ENCODE measurements at regions not wholly inside any gene's neighbourhood (a gene's known extent, or its start where the extent isn't known, plus 50 kb on each side); places are given as distances from the start of the nearest gene placed in this dataset.

GRCh38 chr6:144715344-144715743 is 430.2 kb downstream of the UTRN start:
- no peak for DNase-seq
- Histone ChIP-seq H3K4me1 (no peaks in the 10 kb centered on the region), H3K36me3 (no peaks in the 10 kb centered on the region), H3K27ac (no peak overlapping the region), H3K27me3 (no peaks in the 10 kb centered on the region), H3K4me3 (no peak overlapping the region), H3K9me3 (no peaks in the 10 kb centered on the region)
- intact Hi-C loops (cut with DNase I; ENCODE audit: low total_unique reads): loop anchor here (10.0 kb wide), 1 partner anchor 59 kb away; no protein-coding TSS in a partner anchor
- TF ChIP-seq POLR2A (IDR thresholded peaks at IDR 0.05): no peak
- TF ChIP-seq CTCF (IDR thresholded peaks at IDR 0.05): no peak

GRCh38 chr6:144718431-144718830 is 433.3 kb downstream of the UTRN start:
- Histone ChIP-seq H3K4me1 (no peaks in the 10 kb centered on the region), H3K27ac (no peak overlapping the region), H3K36me3 (no peaks in the 10 kb centered on the region), H3K4me3 (no peak overlapping the region), H3K27me3 (no peaks in the 10 kb centered on the region), H3K9me3 (no peaks in the 10 kb centered on the region)
- DNase-seq: no peak
- intact Hi-C loops (cut with DNase I; ENCODE audit: low total_unique reads): loop anchor here (10.0 kb wide), 1 partner anchor 56 kb away; no protein-coding TSS in a partner anchor
- no peak for TF ChIP-seq CTCF (IDR thresholded peaks at IDR 0.05)

- Histone ChIP-seq H3K36me3 (no peaks in the 10 kb centered on the region), H3K9me3 (no peaks in the 10 kb centered on the region), H3K4me3 (no peak overlapping the region), H3K27ac (no peak overlapping the region), H3K27me3 (no peaks in the 10 kb centered on the region), H3K4me1 (no peaks in the 10 kb centered on the region)
- TF ChIP-seq POLR2A (IDR thresholded peaks at IDR 0.05): no peak
- no peak for TF ChIP-seq CTCF (IDR thresholded peaks at IDR 0.05)
- no peak for DNase-seq
- intact Hi-C loops (cut with DNase I; ENCODE audit: low total_unique reads): loop anchor here (2.0 kb wide), 1 partner anchor 14 kb away; no protein-coding TSS in a partner anchor
These were observed 436.1 kb downstream of the UTRN start for GRCh38 chr6:144721232-144721631.

GRCh38 chr6:144722154-144722737 is 437.1 kb downstream of the UTRN start:
- intact Hi-C loops (cut with DNase I; ENCODE audit: low total_unique reads): no loop called here
- Histone ChIP-seq H3K4me1 (no peaks in the 10 kb centered on the region), H3K9me3 (no peaks in the 10 kb centered on the region), H3K36me3 (no peaks in the 10 kb centered on the region), H3K27ac (no peak overlapping the region), H3K4me3 (no peak overlapping the region), H3K27me3 (no peaks in the 10 kb centered on the region)
- TF ChIP-seq CTCF (IDR thresholded peaks at IDR 0.05): no peak
- TF ChIP-seq POLR2A (IDR thresholded peaks at IDR 0.05): no peak
- no peak for DNase-seq

GRCh38 chr6:144722925-144723324 is 437.8 kb downstream of the UTRN start:
- Histone ChIP-seq H3K27ac (no peak overlapping the region), H3K27me3 (no peaks in the 10 kb centered on the region), H3K4me3 (no peak overlapping the region), H3K4me1 (no peaks in the 10 kb centered on the region), H3K36me3 (no peaks in the 10 kb centered on the region), H3K9me3 (no peaks in the 10 kb centered on the region)
- TF ChIP-seq CTCF (IDR thresholded peaks at IDR 0.05) (no peak), POLR2A (IDR thresholded peaks at IDR 0.05) (no peak)
- intact Hi-C loops (cut with DNase I; ENCODE audit: low total_unique reads): no loop called here
- no peak for DNase-seq
